ENCODE measurements at regions not wholly inside any gene's neighbourhood (a gene's known extent, or its start where the extent isn't known, plus 50 kb on each side); places are given as distances from the start of the nearest gene placed in this dataset.

DNA sequence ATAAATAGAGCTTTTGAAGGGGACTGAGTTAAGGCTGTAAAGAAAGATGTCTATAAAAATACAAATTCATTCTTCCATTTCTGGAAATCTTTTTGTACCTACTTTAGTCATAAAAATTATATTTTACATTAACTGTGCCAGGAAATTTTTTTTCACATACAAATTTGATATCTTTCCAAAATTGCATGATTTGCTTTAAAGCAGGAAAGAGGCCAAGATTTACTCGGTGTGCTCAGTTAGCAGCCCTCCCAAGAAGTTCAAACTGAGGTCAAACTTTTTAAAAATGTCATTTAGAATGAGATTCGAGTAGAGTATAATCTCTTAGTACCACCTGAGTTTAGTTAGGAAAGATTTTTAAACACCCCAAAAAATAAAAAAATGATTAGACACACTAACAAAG is 173.2 kb upstream of the GRIP1 start:
- no peak for DNase-seq (ENCODE audit: low read depth in 2 of 2)

DNA sequence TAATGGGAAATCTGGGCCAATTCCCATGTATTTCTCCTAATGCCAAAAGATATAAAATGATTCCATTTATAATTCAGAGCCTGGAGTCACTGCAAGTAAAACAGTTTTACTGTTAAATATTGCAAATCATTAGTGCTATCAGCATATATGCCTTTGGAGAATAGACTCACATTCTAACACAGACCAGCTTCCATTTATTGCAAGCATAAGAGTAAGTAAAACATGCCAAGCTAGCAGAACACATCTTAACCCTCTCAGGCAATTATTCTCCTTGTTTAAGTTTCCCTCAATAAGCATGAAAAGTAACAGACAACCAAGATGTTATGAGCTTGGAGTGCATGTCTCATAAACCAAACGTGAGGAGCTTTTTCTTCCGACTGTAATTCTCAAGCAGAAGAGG is 173.9 kb upstream of the GRIP1 start:
- no peak for DNase-seq (ENCODE audit: low read depth in 2 of 2)

DNA sequence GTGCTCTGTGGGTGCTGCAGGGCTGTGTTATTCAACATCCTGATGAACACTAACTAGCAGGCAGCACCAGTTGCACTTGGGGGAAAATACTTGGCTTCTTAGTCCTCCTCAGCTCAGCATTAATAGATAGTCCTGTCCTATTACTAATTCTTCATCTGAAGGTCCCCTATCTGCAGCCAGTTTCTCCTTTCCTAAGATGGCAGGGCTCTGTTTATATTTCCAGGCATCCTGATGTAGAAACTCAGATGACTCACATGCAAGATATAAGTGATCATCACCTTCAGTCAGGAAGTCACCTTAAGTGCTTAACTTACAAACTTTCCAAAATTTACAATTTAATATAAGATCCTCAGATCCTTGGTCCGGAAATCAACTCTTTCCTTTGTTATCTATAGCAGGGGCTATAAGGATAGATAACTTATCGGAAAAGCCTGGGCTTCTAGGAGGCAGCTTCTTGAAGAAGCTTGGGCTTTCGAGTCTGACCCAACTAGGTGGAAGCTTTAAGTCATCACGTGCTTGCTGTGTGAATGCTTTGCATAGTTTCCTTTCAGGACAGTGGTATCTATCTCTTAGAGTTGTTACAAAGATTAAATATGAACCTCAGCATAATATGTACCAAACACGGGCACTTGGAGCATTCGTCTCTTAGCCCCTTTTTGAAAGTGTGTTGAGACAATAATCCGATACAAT is 181.0 kb upstream of the GRIP1 start:
- no peak for DNase-seq (ENCODE audit: low read depth in 2 of 2)

DNA sequence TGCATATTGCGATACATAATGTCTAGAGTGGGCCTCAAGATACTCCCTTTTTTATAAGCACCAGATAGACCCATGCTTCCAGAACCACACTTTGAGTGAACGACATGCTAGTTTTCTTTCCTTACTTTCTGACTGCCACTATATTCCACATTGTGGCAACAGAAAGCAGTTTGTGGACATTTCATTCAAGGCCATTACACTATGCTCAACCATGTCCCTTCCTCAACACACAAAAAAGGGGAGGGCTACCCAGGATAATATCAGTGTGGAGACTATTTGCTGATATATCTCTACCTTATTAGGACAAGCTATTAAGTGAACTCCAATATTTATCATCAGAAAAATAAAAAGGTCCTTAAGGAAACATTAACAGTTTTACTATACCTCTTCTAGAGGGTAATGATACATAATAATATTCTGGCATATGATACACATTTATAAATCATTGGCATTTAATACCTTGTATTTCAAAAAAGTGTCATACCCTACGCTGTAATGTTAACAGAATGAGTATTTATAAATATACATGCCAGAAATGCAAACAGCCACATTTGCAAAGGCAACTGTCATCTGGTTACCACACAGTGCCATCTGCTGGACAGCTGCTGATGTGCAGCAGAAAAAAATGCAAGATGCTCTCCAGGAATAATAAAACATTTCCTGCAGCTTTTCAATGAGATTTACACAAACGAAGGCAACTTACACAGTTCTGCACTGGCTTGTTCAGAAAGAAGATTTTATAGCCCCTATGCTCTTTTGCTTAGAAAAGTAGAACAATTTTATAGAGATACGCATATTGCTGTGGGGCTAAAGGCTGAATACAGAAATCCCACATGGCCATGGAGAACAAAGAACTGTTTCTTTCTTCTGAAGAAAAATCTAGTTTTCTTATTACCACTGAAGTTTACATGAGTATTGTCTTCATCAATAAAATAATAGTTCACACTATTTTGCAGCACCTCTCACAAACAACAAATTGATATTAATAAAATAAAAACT is 182.2 kb upstream of the GRIP1 start:
- DNase-seq (ENCODE audit: low read depth in 2 of 2) = peak; percentile 37 to 49

DNA sequence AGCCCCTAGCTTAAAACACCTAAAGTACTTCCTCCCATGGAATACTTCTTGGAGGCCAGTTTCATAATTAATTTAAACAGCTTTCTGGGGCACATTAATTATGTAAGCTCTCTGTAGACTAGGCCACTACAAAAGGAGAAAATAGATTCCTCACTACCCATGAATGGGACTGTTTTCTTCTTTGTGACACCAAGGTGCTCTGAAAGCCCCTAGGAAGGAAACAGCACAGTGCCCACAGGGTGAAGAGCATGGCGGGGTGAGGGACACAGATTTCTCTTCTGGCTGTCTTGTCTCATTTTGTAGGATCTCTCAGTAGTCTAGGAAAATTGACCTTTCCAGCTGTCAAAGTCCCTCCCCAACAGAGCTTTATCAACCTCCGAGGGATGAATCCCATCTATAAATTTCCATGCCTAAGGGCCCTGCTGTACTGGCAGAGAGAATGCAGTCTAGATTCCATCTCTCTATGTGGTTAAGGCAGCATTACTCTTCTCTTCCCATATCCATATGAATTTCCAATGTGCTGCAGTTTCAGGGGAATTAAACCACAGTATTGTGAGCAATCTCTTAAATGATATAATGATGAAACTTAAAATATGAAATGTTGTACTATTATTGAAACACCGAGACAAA is 183.6 kb upstream of the GRIP1 start:
- no peak for DNase-seq (ENCODE audit: low read depth in 2 of 2)

DNA sequence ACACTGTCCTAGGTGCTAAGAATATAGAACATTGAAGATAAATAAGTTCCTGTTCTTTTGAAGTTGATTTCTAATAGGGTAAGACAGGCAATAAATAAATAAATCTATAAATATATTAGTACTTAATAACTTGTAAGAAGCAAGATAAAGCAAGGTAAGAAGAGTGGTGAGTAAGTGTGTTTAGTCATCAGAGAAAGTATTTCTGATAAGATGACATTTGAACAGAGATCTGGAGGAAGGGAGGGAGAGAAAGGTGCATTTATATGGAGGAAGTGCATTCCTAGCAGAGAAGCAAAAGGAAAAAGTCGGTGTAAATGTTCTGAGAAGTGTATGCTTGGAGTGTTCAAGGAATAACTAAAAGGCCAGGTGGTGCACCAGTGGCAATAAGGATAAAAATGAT is 184.4 kb upstream of the GRIP1 start:
- DNase-seq (ENCODE audit: low read depth in 2 of 2) = no peak

DNA sequence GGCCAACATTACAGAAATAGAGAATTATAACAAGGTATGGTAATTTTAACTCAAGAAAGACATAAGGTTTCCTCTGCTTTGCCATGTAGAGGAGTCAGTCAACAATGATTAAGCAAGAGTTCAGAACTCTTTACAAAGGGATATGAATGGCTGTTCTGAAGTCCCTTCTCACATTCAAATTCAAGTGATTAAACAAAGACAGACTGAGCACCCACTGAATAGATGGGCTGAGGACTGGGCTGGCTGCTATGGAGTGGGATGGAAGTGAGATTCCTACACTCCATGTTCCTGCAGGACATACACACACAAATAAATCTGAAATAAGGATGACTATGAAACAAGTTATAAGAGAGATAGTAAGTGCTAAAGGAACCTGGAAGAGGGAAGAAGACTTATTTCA is 199.0 kb upstream of the GRIP1 start:
- no peak for DNase-seq (ENCODE audit: low read depth in 2 of 2)

DNA sequence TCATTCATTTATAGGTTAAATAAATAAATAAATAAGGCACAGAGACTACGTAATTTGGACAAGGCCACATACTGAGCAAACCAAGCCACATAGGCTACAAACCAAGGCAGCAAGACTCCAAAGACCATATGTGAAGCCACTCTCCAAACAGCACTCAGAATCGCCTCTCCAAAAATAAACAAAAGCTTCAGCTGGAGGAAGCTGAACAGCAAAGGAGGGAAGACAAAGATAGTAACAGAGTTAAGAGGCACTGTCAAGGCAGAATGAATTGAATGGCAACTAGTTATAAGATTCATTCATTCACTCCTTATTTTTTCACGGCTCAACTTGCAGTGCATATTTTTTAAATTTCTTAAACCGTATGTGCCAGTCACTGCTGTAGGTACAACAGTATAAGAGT is 200.5 kb upstream of the GRIP1 start:
- no peak for DNase-seq (ENCODE audit: low read depth in 2 of 2)

DNA sequence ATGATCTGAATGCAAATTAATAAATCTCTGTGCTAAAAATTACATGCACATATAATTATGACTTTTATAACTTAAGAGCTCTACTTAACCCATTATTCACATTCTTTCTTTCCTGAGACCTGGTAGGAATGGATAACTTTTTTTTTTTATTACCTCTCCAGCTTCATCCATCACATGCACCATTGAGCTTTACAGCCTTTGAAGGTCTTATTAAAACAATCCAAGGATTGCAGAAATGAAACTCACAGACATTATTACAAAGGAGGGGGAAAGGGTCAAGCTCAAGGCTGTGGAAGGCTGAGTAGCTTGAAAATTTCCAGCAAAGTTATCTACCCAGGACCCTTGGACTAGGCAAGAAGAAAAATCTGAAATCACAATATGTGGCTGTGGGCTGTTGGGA is 202.5 kb upstream of the GRIP1 start:
- no peak for DNase-seq (ENCODE audit: low read depth in 2 of 2)

DNA sequence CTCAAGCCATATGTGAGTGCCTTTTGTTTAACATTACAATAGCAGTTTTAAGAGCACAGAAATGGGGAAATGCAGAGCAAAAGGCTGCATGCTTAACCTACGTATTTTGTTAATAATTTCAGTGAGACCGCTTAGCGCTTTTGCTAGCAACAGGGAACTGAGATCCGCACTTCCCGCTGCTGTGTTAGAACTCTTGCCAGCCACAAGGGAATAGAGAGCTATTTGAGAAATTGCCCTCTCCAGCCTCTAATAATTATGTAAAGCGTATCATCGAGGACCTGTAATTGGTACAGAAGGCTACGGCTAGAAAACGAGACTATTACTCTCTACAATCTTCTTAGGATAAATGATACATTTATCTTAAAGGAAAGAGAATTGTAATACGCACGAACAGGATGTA is 205.2 kb upstream of the GRIP1 start:
- no peak for DNase-seq (ENCODE audit: low read depth in 2 of 2)

DNA sequence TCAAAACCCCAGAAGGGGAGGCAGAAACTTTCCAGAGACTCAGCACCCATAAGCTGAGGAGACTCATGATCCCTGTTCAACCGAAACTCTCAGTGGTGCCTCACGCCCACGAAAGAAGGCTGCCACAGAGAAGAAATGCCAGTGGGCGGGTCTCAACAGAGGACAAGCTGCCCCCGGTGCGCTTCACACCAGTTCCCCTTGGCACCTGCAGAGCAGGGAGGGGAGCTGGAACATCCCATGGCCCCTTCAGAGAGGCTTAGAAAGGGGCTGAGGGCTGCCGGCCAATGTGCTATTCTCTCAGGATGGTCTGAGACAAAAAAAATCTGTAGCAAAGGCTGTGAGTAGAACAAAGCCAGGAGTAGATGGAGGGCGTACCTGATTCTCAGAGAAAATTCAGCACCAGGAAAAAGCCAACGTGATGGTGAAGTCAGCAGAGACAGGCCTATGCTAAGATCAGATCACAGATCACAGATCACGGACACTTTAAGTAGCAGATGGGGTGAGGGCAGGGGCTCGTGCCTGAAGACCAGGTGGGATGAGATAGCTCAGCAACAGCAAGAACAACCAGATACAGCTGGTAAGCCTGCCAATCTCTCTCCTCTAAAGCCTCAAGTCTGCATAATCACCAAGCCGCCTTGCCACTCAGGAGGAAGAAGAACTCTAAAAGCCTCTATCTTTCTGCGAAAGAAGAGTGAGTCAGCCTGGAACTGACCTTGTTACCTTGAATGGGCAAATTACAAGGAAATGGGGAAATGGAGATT is 206.4 kb upstream of the GRIP1 start:
- no peak for DNase-seq (ENCODE audit: low read depth in 2 of 2)

DNA sequence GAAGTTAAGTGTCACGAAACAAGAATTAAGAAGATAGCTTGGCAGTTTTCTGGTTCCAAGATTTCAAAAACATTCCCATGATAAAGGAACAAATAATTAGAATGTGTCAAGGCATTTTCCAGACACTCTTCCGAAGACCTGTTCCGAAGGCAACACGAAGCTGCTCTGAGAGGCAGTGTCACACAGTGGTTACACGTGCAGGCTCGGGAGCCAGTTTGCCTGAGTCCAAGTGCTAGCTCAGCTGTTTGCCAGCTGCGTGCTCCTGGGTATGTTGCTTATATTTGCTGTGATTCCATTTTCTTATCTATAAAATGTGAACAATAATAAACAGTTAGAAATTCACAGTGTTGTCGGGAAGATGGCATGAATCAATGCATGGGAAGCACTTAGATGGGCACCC is 217.9 kb upstream of the GRIP1 start:
- DNase-seq (ENCODE audit: low read depth in 2 of 2) = no peak

DNA sequence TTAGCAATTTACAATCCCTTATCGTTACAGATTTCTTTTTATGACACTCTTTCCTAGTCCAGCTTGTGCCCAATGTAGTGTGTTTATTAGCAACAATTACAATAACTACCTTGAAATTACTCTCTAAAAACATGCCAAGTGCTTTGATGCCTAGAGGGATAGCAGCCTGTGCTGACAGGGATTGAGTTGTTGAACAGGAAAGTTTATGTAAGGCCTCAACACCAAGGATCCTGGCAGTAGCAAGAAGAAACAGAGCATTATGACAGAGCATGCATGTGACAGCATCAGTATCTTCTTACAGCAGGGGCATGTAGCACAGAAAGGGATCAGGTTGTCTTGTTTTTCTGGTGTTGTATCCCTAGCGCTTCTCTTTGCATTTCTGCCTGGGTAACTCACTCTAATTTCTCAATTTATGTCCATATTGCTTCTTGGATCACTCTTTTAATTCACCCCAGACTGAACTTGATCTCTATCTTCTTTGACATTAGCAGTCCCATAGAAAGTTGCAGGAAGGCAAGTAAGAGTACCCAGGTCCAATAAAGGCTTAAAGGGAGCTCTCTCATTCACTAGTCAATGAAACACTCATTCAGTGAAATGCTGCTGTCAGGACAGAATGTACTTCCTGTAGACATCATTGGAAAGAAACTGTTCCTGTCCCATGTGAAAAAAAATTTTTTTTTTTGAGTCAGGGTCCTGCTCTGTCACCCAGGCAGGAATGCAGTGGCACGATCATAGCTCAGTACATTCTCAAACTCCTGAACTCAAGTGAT is 220.0 kb upstream of the GRIP1 start:
- no peak for DNase-seq (ENCODE audit: low read depth in 2 of 2)

DNA sequence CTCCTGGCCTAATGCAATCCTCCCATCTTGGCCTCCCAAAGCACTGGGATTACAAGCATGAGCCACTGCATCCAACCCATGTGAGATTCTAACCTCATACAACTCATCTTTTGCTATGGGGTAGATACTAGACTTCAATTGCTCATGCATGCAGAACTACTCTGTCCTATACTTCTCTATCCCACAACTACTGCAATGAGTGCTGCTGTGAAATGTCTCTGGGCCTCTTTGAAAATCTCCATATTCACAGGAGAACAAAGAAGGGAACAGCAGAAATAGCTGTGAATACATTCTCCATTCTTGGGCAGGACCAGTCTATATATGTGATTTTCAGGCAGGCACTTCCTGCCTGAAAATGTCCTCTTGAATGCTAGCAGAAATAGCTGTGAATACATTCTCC is 220.7 kb upstream of the GRIP1 start:
- no peak for DNase-seq (ENCODE audit: low read depth in 2 of 2)

DNA sequence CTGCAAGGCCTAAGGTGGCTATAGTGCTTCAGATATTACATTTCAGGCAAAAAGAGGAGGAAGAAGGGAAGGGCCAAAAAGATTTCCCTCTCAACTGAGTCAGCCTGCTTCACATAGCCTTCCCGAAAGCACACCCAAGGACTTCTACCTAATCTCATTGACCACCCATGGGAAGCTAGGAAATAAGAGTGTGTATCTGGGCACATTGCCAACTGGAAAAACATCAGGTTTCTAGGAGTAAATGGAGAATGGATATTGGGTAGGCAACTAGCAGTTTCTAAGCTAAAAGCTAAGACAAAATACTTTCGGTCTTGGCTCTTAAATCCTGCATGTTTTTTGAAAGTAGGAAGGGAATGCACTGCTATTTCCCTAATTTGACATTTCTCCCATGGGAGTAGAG is 221.7 kb upstream of the GRIP1 start:
- no peak for DNase-seq (ENCODE audit: low read depth in 2 of 2)

DNA sequence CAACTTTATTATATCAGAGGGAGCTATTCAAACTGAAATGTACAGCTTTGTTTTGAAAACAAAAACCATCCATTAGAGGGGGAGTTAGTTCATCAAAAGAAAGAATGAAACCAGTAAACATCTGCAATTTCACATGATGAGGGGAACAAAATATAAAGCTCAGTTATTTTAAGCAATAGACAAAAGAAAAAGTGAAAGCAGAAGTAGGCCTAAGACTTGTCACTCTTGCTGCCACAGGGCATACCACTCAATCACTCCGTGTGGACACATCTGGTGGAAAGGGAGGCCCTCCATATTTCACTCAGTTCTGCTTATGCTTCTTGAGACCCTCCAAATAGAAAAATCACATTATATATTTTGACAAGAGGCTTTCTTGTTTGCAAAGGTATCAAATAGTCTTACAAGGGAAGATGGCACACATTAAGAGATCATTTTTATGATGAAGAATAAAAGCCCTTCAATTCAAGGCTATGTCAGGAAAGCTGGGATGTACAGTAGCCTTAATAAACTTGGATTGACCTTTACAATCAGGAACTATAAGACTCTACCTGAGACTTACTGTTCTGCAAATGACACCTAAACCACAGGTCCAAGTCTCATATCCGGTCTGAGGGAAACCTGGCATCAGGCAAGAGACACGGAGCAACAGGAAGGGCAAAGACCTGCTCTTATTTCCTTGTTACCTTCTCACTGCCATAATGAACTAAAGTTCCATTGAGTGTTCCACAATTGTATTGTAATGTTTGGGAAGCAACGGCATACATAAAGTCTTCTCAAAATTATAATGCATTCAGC is 222.5 kb upstream of the GRIP1 start:
- no peak for DNase-seq (ENCODE audit: low read depth in 2 of 2)

DNA sequence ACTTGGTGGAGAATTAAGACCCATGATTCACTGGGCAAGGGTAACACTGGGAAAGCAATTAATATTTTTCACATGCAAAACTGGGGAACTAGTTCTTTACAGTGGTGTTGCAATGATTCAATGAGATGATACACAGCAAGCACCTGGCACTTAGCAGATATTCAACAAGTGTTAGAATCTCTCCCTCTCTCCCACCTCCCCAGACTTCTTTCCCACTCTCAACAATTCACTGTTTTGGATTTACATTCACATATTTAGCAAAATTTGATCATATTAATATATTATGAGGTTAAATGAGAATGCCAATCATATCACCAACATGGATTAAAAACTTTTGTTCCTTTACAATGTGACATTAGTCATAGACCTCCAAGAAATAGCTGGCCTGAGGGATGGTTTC is 223.1 kb upstream of the GRIP1 start:
- DNase-seq (ENCODE audit: low read depth in 2 of 2) = no peak

DNA sequence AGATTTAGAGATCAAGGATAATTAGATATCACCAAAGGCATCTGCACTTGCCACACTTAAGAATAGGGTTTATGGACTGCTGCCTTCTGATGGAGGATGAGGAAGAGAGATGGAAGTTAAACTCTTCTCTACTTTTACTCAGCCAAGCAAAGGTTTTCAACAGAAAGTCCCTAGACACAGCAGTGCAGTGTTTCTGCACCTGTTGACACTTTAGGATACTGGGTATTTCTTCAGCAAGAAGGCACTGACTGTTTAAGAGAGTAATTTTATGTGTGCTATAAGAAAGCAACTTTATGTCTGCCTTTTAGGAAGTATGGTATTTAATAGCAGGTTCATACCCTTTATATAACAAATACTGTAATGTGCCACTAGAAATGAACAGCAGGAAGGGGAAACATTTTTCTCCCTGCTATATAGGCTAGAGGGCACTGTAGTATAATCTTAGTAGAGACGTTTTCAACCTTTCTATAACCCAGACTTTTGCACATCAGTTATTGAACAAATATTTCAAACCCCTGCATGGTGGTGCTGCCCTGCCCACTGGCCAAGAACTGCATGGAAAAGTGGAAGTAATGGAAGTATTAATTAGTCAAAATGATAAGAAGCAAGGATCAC is 225.0 kb upstream of the GRIP1 start:
- no peak for DNase-seq (ENCODE audit: low read depth in 2 of 2)

DNA sequence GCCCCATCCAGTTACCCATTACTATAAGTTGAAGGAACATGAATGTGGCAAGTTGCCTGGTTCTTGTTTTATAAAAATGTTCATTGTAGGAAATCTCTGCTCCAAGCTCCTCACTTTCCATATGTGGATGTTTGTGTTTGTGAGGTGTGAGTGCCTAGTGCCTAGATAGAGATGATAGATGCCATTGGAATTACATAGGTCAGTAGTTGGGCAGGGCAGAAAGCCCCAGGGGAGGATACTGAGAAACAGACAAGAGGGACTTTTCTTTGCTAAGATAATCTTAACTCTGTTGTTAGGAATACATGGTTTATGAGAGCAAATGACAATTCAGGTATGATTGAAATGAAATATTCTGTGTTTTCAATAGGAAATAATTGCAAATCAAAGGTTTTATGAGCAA is 226.3 kb upstream of the GRIP1 start:
- no peak for DNase-seq (ENCODE audit: low read depth in 2 of 2)

Measured in stimulated activated CD8-positive, alpha-beta memory T cell treated with anti-CD3 and anti-CD28 coated beads, Interleukin-7, amount 100 ng/mL, for 1 hour (primary cell).